Ureter (tissue), 1 donor: ENCODE measurements at regions not wholly inside any gene's neighbourhood (a gene's known extent, or its start where the extent isn't known, plus 50 kb on each side); places are given as distances from the start of the nearest gene placed in this dataset.

Experiments
- DNase-seq: peaks from one replicate; pipeline ENCODE4 v3.0.0-alpha.2; 2020; ENCODE audit warnings: low spot score
- donor health status: DM: yes; HTN: yes; CAD: no.

GRCh38 chr1:114342376-114342775, 168.6 kb downstream of the TRIM33 start:
- no peak for DNase-seq

DNA sequence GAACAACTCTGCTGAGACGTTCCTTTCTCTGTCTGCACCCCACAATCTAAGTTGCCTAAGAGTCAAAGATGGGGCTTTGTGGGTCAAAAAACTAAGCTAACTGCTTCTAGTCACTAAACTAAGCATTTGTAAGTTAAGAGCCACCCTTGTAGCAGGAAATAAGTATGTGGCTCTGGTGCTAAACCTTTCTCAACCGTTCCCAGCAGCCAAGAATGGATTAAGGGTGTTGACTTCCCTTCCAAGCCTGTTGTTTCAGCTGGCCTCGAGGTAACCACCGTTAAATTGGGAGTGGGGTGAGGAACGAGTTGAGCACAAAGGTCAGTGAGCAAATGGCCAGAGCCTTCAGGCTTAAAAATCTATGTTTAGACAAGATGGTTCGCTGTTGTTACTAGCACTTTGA, 169.1 kb downstream of the TRIM33 start:
- DNase-seq: no peak

- DNase-seq: no peak
These were observed 169.7 kb downstream of the TRIM33 start for GRCh38 chr1:114341299-114341698.

- no peak for DNase-seq
These were observed 170.1 kb downstream of the TRIM33 start for GRCh38 chr1:114340892-114341291.

DNA sequence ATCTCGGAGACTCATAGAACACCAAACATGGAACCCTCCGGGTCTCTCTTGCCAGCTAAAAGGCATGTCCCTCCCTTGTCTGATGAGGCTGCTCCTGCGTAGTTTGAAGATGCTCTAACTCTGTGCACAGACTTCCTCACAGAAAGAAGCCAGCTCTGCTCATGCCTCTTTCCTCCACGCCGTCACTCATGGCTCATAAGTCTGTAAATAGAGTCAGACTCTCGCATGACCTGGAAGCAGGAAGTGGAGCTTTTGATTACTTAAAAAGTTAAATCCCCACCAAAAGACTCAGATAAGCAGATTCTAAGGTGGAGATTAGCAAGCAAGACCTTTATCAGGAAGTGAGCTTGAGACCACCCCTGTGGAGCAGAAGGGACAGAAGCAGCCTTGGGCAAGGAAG, 171.6 kb downstream of the TRIM33 start:
- DNase-seq: no peak

- DNase-seq: no peak
These were observed 172.7 kb downstream of the TRIM33 start for GRCh38 chr1:114338191-114338890.

GRCh38 chr1:114337417-114337816, 173.6 kb downstream of the TRIM33 start:
- no peak for DNase-seq

GRCh38 chr1:114336360-114336759, 174.6 kb downstream of the TRIM33 start:
- no peak for DNase-seq

GRCh38 chr1:114335273-114335672, 175.7 kb downstream of the TRIM33 start:
- DNase-seq: no peak

GRCh38 chr1:114334297-114334696, 176.7 kb downstream of the TRIM33 start:
- DNase-seq: no peak

DNA sequence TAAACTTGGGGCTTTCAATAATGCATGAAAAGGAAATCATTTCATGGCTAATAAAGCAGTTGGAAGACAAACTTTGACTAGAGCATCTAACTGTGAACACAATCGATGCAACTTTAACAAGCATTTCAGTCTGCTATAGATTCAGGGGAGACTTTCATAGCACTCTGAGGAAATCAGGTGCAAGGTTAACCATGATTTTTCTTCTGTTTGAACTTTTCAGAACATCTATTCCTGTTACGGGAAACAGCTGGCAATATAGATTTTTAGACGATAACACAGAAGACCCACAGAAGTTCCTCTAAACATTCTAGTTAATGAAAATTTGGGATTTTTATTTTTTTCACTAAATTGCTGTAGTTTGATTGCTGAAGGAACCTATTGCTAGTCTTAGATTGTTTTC, 177.3 kb downstream of the TRIM33 start:
- DNase-seq: no peak

- no peak for DNase-seq
These were observed 178.3 kb upstream of the SYT6 start for GRCh38 chr1:114331936-114332335.

DNA sequence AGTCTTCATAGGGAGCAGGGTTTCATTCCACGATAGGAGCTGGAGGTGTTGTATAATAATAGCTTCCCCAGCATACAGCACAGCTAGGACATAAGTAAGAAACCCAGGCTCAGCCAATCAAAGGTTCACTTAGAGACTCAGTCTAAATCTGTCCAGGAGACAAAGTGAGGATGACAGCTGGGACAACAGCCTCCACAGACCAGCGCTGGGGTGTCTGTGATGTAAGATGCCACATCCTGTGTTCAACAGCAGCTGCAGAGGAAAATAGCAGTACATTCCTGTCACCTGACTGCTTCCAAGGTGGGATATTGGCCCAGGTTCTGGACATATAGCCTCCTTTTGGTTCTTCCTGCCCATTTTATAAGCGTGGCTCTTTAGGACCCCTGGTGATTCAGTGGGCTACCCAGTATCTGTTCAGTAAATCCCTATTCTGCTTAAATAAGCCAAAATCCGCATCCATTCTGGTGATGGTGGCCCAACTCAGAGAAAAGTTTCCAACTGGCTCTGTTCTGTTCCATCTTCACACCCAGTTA, 176.8 kb upstream of the SYT6 start:
- DNase-seq: no peak

GRCh38 chr1:114328361-114328904, 174.8 kb upstream of the SYT6 start:
- no peak for DNase-seq

DNA sequence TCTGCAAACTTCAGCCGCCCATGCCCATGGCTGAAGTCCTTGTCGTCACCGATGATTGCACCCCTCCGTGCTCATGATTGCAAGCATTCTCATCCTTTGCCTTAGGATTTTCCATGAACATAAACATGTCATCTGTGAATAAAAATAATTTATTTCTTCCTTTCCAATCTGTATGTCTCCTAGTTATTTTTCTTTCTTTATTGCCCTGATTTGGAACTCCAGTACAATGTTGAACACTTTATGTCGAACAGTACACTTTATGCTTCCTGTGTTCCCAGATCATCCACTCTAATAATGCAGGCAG, 170.9 kb upstream of the SYT6 start:
- no peak for DNase-seq

DNA sequence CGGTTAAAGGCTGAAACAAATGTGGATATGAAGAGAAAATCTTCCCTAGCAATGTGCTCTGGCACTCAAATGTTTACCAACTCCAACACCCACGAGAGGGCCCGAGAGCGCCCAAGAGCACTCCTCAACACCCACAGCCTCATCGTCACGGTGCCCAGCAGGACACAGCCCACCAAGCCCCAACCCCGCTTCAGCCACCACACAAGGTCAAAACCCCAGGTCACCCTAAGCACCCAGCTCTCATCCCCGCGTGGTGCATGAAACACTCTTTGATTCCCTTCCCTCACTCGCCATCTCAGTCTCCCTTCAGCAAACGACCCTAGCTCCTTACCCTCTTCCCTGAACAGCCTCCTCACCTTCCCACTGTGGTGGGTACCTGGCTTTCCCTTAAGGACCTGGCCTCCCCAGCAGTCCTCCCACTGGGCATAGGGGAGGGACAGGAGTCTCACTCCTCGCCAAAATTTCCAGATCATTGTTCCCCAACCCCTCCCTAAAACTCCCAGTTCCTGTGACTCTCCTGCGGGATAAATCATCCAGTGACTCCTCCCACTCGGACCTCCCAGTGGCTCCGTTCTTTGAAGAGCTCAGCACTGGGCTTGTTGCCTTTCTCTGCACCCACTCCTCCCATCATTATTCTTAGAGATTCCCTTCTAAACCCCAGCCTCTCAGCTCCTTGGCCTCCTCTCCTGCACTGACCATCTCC, 170.4 kb upstream of the SYT6 start:
- no peak for DNase-seq

- no peak for DNase-seq
These were observed 169.1 kb upstream of the SYT6 start for GRCh38 chr1:114322734-114323133.

GRCh38 chr1:114322207-114322606, 168.5 kb upstream of the SYT6 start:
- no peak for DNase-seq

- DNase-seq: no peak
These were observed 166.9 kb upstream of the SYT6 start for GRCh38 chr1:114320586-114320985.

GRCh38 chr1:114319418-114319817, 165.7 kb upstream of the SYT6 start:
- no peak for DNase-seq

DNA sequence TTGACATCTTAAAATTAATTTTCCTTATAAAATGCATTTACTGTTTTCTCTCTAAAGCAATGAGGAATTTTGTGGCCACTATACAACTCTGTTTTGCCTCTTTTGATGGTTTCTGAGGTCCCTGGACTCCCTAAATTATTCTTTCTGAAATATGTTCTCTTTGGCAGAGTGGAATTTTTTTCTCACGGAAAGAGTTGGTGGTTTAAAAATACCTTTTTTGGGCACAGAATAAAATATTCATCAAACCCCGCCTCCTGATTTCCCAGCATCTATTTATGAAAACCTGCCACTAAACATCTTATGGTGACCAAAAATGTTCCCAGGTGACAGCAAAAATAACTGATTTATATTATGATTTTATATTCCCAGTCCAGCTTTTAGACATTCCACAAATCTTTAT, 165.3 kb upstream of the SYT6 start:
- DNase-seq: no peak

DNA sequence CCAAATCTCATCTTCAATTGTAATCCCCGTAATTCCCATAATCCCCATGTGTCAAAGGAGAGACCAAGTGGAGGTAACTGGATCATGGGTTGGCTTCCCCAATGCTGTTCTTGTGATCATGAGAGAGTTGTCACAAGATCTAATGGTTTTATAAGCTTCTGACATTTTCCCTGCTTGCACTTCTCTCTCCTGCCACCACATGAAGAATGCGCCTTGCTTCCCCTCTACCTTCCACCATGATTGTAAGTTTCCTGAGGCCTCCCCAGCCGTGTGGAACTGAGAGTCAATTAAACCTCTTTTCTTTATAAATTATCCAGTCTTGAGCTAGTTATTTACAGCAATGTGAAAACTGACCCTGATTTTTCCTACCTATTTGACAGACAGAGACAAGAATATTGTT, 162.5 kb upstream of the SYT6 start:
- DNase-seq: no peak

- DNase-seq: no peak
These were observed 162.0 kb upstream of the SYT6 start for GRCh38 chr1:114315631-114316030.
